ENCODE measurements at regions not wholly inside any gene's neighbourhood (a gene's known extent, or its start where the extent isn't known, plus 50 kb on each side); places are given as distances from the start of the nearest gene placed in this dataset.

GRCh38 chr13:22041741-22042140, 370.9 kb downstream of the FGF9 start:
- Histone ChIP-seq H4K20me1 (replicated peaks in 1 of 2; ENCODE audit: control insufficient read depth in 1 of 2, insufficient read depth in 2 of 2, low read length in 2 of 2) (no peaks in the 10 kb centered on the region), H3K79me1 (ENCODE audit: low read depth, low read length) (no peaks in the 10 kb centered on the region), H3K23ac (ENCODE audit: insufficient read length) (no peak overlapping the region), H3K14ac (ENCODE audit: insufficient read length) (no peak overlapping the region), H3K23me2 (ENCODE audit: low read depth, low read length) (no peaks in the 10 kb centered on the region; the same call in 1 of the 2 replicates), H3K56ac (replicated peaks; ENCODE audit: insufficient read length, low read depth, low read length) (no peak overlapping the region), H2AK5ac (ENCODE audit: low read depth, low read length) (no peak overlapping the region), H3K18ac (ENCODE audit: extremely low read depth, low read length) (no peak overlapping the region), H2BK12ac (ENCODE audit: low read depth, low read length) (no peak overlapping the region), H3K4ac (replicated peaks; ENCODE audit: insufficient read length, low read depth, low read length) (no peak overlapping the region), H3K79me2 (ENCODE audit: control insufficient read depth in 1 of 2, insufficient read depth in 2 of 2, low read length in 2 of 2) (0 out of 4 replicates have a peak, but pooled peaks cover 0 to 8% of the 10 kb centered on the region in 2 experiments), H4K91ac (replicated peaks; ENCODE audit: insufficient read length, low read length) (no peak overlapping the region), H3K4me2 (ENCODE audit: insufficient read depth in 1 of 2, low read depth in 2 of 2, low read length in 2 of 2) (peak overlapping the region; percentile 70 to 80), H2BK5ac (ENCODE audit: low read depth, low read length) (no peak overlapping the region), H3K36me3 (ENCODE audit: control insufficient read depth in 2 of 4, insufficient read depth in 4 of 4, low read length in 3 of 4) (no peaks in the 10 kb centered on the region), H3K27ac (ENCODE audit: low read depth, low read length) (no peak overlapping the region), H4K5ac (ENCODE audit: insufficient read length, low read depth, low read length) (no peak overlapping the region), H2BK120ac (replicated peaks; ENCODE audit: low read depth, low read length) (no peak overlapping the region), H3K27me3 (replicated peaks in 1 of 4; ENCODE audit: control insufficient read depth in 3 of 4, extremely low read depth in 1 of 4, insufficient read depth in 3 of 4, low read length in 3 of 4) (no peaks in the 10 kb centered on the region), H3K9me3 (ENCODE audit: insufficient read depth in 2 of 2, low read depth in 1 of 2, low read length in 1 of 2) (no peaks in the 10 kb centered on the region), H2BK20ac (ENCODE audit: low read length) (no peak overlapping the region), H3K9ac (replicated peaks in 1 of 4; ENCODE audit: extremely low read depth in 1 of 4, low read depth in 3 of 4, low read length in 3 of 4) (no peak overlapping the region), H3K4me3 (ENCODE audit: extremely low read depth in 1 of 4, insufficient read depth in 2 of 4, low read depth in 3 of 4, low read length in 4 of 4) (peak overlapping the region; percentile 53 to 73 (median 59); a peak in 6 of 8 replicates), H3K4me1 (replicated peaks in 1 of 4; ENCODE audit: control insufficient read depth in 3 of 4, insufficient read depth in 4 of 4, low read length in 3 of 4) (no peaks in the 10 kb centered on the region), H2AFZ (ENCODE audit: low read length) (no peak overlapping the region), H2BK15ac (ENCODE audit: low read length) (no peak overlapping the region), H4K8ac (ENCODE audit: extremely low read depth, insufficient read depth, low read length) (no peak overlapping the region)
- DNase-seq (ENCODE audit: low read depth in 1 of 2, low spot score in 2 of 2) = no peak
- ChIA-PET POLR2A (ENCODE audit: partially characterized antibody) (interaction anchor here (1.1 to 1.8 kb wide), 6 partner anchors 9 to 31 kb away, joined by 3 to 13 read pairs (median 4); no protein-coding TSS in a partner anchor), CTCF (ENCODE audit: partially characterized antibody) (no interaction called here)
- FAIRE-seq = no peak
- TF ChIP-seq JUND (IDR thresholded peaks at IDR 0.05; ENCODE audit: low read length) = no peak
- WGBS, 2 experiments (ENCODE audit: extremely low coverage in 1 of 2, insufficient coverage in 1 of 2, insufficient read length in 1 of 2, insufficient replicate concordance in 2 of 2, low coverage in 1 of 2, low lambda C conversion rate in 2 of 2, missing lambda C conversion rate in 1 of 2) = 62% methylated on average over 2 of the region's 2 CpGs; no CpG with 5 or more reads in 1 of the 2 experiments
